ENCODE measurements at regions not wholly inside any gene's neighbourhood (a gene's known extent, or its start where the extent isn't known, plus 50 kb on each side); places are given as distances from the start of the nearest gene placed in this dataset.

DNA sequence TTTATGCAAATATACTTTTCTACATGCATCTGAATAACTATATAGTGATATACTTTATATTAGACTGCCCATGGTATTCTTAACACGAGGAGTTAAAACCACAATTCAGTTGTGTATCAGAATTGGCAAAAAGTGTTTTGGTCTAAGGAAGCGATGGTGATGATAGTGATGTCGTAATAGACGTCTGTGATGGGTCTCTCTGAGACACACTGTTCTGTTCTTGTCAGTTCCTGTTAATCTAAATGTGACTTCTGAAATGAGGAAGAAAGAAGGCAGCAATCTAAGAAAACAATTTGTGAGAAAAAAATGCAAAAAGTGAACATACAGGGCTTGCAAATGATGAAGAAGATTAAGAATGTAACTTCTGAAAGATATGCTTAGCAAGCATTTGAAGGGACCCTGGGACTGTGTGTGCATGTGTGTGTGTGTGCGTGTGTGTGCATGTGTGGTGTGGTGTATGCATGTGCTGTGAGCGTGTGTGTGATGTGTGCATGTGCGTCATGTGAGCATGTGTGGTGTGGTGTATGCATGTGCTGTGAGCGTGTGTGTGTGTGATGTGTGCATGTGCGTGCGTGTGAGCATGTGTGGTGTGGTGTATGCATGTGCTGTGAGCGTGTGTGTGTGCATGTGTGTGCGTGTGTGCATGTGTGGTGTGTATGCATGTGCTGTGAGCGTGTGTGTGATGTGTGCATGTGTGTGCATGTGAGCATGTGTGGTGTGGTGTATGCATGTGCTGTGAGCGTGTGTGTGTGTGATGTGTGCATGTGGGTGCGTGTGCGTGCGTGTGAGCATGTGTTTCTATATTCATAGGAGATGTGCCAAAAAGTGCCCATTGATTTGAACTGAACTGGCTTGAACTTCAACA, 131.8 kb downstream of the IRS2 start:
- ATAC-seq (ENCODE audit: low FRiP score) (peak; percentile 58), DNase-seq (ENCODE audit: low spot score) (no peak)
- TF ChIP-seq, protein P1, sequence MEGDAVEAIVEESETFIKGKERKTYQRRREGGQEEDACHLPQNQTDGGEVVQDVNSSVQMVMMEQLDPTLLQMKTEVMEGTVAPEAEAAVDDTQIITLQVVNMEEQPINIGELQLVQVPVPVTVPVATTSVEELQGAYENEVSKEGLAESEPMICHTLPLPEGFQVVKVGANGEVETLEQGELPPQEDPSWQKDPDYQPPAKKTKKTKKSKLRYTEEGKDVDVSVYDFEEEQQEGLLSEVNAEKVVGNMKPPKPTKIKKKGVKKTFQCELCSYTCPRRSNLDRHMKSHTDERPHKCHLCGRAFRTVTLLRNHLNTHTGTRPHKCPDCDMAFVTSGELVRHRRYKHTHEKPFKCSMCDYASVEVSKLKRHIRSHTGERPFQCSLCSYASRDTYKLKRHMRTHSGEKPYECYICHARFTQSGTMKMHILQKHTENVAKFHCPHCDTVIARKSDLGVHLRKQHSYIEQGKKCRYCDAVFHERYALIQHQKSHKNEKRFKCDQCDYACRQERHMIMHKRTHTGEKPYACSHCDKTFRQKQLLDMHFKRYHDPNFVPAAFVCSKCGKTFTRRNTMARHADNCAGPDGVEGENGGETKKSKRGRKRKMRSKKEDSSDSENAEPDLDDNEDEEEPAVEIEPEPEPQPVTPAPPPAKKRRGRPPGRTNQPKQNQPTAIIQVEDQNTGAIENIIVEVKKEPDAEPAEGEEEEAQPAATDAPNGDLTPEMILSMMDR (IDR thresholded peaks at IDR 0.05), result no peak

DNA sequence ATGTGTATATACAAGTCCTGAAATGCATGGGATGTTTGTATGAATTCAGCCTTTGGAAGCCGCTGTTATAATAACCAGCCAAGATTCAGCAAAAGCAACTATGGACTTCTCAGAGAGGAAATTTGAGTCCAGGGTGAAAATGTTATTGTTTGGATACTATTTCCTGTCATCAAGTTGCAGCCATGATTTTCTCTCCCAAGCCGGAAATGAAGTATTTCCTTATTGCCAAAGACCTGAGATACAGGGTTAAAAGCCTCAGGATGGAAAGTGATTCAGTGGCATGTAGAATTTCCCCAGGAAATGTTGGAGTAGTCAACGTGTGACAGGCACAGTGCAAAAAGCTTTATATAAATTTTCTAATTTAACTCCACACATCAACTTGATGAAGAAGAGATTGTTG, 133.9 kb downstream of the IRS2 start:
- TF ChIP-seq, protein P1 (IDR thresholded peaks at IDR 0.05), result no peak
- DNase-seq (ENCODE audit: low spot score) (no peak), ATAC-seq (ENCODE audit: low FRiP score) (no peak)

DNA sequence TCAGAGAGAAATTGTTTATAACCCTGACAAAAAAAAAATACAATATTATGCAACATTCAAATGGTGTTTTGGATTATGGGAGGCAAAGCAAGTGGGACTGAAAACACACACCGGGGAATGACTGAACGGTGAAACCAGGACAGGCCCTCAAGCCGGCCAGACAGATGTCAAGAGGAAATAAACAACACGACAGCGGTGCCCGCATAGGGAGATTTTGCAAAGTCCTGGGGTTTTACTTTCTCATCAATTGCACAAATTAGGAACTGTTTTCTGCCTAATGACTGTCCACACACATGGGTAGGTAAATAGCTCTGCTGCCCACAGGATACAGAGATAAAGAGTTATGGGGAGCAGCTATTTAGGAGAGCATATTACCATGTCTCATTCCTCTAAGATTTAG, 134.5 kb downstream of the IRS2 start:
- DNase-seq (ENCODE audit: low spot score), result no peak
- ATAC-seq (ENCODE audit: low FRiP score), result no peak

DNA sequence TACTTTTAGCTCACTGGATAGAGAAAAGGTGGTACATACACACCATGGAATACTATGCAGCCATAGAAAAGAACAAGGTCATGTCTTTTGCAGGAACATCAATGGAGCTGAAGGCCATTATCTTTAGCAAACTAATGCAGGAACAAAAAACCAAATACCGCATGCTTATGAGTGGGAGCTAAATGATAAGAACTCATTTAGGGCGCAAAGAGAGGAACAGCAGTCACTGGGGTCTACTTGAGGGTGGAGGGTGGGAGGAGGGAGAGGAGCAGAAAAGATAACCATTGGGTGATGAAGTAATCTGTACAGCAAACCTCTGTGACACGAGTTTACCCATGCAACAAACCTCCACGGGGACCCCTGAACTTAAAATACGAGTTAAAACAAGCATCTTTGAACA, 135.1 kb downstream of the IRS2 start:
- ATAC-seq (ENCODE audit: low FRiP score) (no peak), DNase-seq (ENCODE audit: low spot score) (no peak)
- TF ChIP-seq, protein P1 (IDR thresholded peaks at IDR 0.05), result no peak

More for the DNA sequence above, 134.5 kb downstream of the IRS2 start:
- TF ChIP-seq, protein P1 (IDR thresholded peaks at IDR 0.05), result no peak

DNA sequence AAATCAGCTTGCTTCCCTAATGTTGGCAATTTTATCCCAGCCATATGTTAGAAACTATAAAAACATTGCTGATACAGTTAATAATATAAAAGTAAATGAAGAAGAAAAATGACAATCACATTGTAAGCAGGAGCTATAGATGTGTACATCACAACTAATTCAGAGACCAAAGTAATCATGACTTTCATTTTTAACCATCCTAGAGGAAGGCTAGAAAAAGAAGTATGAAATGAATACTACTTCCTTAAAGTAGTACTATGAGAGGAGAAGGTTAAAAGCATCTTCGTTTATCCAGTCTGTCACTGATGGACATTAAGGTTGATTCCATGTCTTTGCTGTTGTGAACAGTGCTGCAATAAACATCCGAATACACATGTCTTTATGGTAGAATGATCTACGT, 135.5 kb downstream of the IRS2 start:
- ATAC-seq (ENCODE audit: low FRiP score) (no peak), DNase-seq (ENCODE audit: low spot score) (no peak)
- TF ChIP-seq, protein P1 (IDR thresholded peaks at IDR 0.05), result no peak

DNA sequence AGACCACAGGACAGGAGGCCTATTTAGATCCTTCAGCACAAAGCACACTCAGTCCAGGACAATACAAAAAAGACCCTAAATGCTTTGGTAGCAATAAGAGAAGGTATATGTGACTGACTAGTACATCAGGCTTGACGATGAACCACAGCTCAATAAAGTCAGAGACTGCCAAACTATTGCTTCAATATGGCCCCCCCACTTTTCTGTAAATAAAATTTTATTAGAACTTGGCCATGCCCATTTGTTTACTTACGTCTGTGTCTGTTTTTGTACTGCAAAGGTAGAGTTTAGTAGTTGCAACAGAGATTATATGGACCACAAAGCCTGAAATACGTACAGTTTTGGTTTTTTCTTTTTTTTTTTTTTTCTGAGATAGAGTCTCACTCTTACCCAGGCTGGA, 136.7 kb downstream of the IRS2 start:
- DNase-seq (ENCODE audit: low spot score) (no peak), ATAC-seq (ENCODE audit: low FRiP score) (no peak)
- TF ChIP-seq, protein P1 (IDR thresholded peaks at IDR 0.05), result no peak

DNA sequence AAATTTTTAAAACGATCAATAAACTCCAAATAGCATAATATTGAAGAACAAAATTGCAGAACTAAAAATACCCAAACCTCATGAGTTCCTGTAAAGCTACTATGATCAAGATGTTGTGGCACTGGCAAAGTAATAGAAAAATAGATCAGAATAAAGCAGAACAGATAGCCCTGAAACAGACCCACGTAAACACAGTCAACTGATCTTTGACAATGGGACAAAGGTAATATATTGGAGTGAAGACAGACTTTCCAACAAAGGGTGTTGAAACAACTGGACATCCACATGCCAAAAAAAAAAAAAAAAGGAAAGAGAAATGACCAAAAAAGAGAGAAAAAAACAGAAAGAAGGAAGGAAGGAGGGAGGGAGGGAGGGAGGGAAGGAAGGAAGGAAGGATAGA, 138.7 kb downstream of the IRS2 start:
- no peak for ATAC-seq (ENCODE audit: low FRiP score)
- TF ChIP-seq, protein P1 (IDR thresholded peaks at IDR 0.05), result no peak

More for the DNA sequence above, 138.7 kb downstream of the IRS2 start:
- DNase-seq (ENCODE audit: low spot score), result no peak
